Adrenal gland (tissue), 5 donors: ENCODE measurements at regions not wholly inside any gene's neighbourhood (a gene's known extent, or its start where the extent isn't known, plus 50 kb on each side); places are given as distances from the start of the nearest gene placed in this dataset.

Experiments
- CTCF ChIP-seq, 6 experiments: fragments of 450-650 bp in 4 of 6; fragments of 200-600 bp in 2 of 6; sonication (generic) in 1 of 6; IDR thresholded peaks; 1 replicate in 5 of 6; 2 replicates in 1 of 6; pipeline versions ENCODE4 v1.5.1 to v1.8.0; 2016 to 2021; ENCODE audit warnings: antibody characterized with exemption in 6 of 6, mild to moderate bottlenecking in 2 of 6, moderate library complexity in 1 of 6
- POLR2A ChIP-seq, 2 donors: fragments of 450-650 bp; IDR thresholded peaks; one replicate each; pipeline ENCODE4 v1.6.1; 2017; ENCODE audit warnings: antibody characterized with exemption in 2 of 2, mild to moderate bottlenecking in 2 of 2, moderate library complexity in 1 of 2
- donor health status: DM: no; HTN: no; CAD: no.

- no peak for TF ChIP-seq CTCF (IDR thresholded peaks at IDR 0.05)
- no peak for TF ChIP-seq POLR2A (IDR thresholded peaks at IDR 0.05)
Observed at GRCh38 chr11:22477312-22477711, 139.1 kb downstream of the SLC17A6 start.
